ENCODE measurements at regions not wholly inside any gene's neighbourhood (a gene's known extent, or its start where the extent isn't known, plus 50 kb on each side); places are given as distances from the start of the nearest gene placed in this dataset.
"Not testable (repeated sequence)": the region's sequence is repeated elsewhere in the genome, so short reads cannot be mapped to it uniquely, and the experiment has no call there.

GRCh38 chr9:81062995-81063394, 626.4 kb downstream of the TLE1 start:
- TF ChIP-seq EZH2phosphoT487, CTCF (IDR thresholded peaks at IDR 0.05; ENCODE audit: low read length): not testable (repeated sequence)
